ENCODE measurements at regions not wholly inside any gene's neighbourhood (a gene's known extent, or its start where the extent isn't known, plus 50 kb on each side); places are given as distances from the start of the nearest gene placed in this dataset.

GRCh38 chr5:106368021-106368420 lies 1302.7 kb downstream of the EFNA5 start:
- TF ChIP-seq, protein P1, sequence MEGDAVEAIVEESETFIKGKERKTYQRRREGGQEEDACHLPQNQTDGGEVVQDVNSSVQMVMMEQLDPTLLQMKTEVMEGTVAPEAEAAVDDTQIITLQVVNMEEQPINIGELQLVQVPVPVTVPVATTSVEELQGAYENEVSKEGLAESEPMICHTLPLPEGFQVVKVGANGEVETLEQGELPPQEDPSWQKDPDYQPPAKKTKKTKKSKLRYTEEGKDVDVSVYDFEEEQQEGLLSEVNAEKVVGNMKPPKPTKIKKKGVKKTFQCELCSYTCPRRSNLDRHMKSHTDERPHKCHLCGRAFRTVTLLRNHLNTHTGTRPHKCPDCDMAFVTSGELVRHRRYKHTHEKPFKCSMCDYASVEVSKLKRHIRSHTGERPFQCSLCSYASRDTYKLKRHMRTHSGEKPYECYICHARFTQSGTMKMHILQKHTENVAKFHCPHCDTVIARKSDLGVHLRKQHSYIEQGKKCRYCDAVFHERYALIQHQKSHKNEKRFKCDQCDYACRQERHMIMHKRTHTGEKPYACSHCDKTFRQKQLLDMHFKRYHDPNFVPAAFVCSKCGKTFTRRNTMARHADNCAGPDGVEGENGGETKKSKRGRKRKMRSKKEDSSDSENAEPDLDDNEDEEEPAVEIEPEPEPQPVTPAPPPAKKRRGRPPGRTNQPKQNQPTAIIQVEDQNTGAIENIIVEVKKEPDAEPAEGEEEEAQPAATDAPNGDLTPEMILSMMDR (conservative IDR thresholded peaks at IDR 0.05; ENCODE audit: low read depth, low read length), result no peak
- TF ChIP-seq, protein P2, sequence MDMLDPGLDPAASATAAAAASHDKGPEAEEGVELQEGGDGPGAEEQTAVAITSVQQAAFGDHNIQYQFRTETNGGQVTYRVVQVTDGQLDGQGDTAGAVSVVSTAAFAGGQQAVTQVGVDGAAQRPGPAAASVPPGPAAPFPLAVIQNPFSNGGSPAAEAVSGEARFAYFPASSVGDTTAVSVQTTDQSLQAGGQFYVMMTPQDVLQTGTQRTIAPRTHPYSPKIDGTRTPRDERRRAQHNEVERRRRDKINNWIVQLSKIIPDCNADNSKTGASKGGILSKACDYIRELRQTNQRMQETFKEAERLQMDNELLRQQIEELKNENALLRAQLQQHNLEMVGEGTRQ (IDR thresholded peaks at IDR 0.05; ENCODE audit: low read depth, low read length), result no peak
- no peak for TF ChIP-seq POLR2A (IDR thresholded peaks at IDR 0.05; ENCODE audit: low read depth, low read length)
- TF ChIP-seq MXI1 (IDR thresholded peaks at IDR 0.05; ENCODE audit: borderline replicate concordance, low read depth, low read length), result no peak
- no peak for TF ChIP-seq BHLHE40 (IDR thresholded peaks at IDR 0.05; ENCODE audit: low read depth, low read length)
- TF ChIP-seq FOS (IDR thresholded peaks at IDR 0.05; ENCODE audit: low read depth, low read length), result no peak
- no peak for TF ChIP-seq CEBPB (IDR thresholded peaks at IDR 0.05; ENCODE audit: low read depth, low read length)
- no peak for TF ChIP-seq NFE2L2 (IDR thresholded peaks at IDR 0.05; ENCODE audit: low read depth, low read length)
- no peak for TF ChIP-seq CHD1 (IDR thresholded peaks at IDR 0.05; ENCODE audit: low read depth, low read length)
- TF ChIP-seq RFX5 (IDR thresholded peaks at IDR 0.05; ENCODE audit: low read depth, low read length), result no peak
- TF ChIP-seq RAD21 (IDR thresholded peaks at IDR 0.05; ENCODE audit: low read length), result no peak

All from IMR-90 (cell line).